Stimulated activated CD4-positive, alpha-beta T cell treated with anti-CD3 and anti-CD28 coated beads, Interleukin-15, amount 100 ng/mL, for 24 hours (primary cell): ENCODE measurements at regions not wholly inside any gene's neighbourhood (a gene's known extent, or its start where the extent isn't known, plus 50 kb on each side); places are given as distances from the start of the nearest gene placed in this dataset.

ENCODE experiments used
- DNase-seq: peaks from one replicate; pipeline ENCODE4 v3.0.0-alpha.2; 2020

DNA sequence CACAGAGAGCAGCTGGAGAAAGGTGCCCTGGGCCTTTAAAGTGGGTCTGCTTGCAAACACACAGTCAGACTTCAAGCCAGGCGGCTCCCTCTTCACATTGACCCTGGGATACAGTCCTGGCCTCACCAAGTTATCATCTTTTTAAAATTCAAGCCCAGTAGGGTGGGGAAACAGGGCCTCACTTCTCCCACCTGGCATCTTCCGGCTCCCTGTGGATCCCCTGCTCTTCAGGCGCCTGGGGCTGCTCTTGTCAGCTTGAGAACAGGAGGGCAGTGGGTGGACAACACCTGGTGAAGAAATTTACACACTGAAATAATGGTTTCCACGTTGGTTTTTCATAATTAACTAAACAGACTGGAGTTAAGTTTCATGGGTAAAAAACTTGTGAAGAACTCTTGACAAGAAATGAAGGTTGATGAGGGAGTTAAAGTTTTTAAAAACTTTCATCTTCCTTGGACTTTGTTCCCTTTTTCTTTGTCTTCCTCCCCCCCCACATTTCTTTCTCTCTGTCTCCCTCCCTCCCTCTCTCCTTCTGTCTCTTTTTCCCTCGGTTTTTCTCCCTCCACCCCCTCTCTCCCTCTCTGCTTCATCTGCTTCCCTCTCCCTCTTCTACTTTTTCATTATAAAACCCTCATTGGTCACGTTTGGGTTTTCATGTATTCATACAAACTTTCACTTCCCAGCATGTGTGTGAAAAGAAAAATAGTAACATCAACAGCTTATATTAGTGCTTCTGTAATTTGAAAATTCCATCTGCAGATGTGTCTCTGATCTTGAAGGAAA lies 219.6 kb downstream of the DMRT2 start:
- DNase-seq = no peak

- no peak for DNase-seq
These were observed 221.2 kb downstream of the DMRT2 start for GRCh38 chr9:1271367-1271766.

GRCh38 chr9:1271786-1272185 lies 221.6 kb downstream of the DMRT2 start:
- no peak for DNase-seq

DNA sequence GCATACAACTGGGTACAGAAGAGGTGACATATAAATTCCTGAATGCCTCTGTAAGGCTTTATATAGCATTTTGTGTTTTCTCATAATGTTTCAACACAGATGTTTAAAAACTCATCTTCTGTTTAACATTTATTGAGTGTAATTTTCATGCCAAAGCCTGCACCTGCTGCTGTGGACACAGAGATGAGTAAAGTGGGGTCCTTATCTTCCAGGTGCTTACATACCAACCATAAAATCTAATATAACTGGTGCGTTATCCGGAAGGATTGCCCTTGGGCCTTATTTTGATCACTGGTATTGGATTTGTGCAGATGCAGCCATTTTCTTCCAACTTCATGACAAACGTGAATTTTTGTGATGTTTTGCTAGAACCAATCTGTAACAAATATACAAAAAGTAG lies 222.3 kb downstream of the DMRT2 start:
- DNase-seq = no peak

DNA sequence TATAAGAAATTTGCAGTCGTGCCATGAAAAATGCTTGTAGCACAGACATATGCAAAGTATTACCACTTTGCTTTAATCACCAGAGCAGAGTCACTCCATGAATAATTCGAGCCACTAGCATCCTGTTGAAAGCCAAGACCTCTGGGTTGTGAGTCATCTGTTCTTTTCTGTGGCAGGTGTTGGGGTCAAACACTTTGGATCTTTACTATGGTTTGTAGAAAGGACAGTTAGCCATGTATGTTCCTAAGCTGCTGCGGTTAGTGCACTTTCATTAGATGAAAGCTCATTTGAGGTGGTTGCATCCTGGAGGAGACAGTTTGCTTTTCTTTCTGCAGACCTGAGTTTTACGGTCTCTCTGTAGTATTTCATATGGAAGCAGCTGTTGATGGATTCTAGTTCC lies 223.7 kb downstream of the DMRT2 start:
- no peak for DNase-seq

DNA sequence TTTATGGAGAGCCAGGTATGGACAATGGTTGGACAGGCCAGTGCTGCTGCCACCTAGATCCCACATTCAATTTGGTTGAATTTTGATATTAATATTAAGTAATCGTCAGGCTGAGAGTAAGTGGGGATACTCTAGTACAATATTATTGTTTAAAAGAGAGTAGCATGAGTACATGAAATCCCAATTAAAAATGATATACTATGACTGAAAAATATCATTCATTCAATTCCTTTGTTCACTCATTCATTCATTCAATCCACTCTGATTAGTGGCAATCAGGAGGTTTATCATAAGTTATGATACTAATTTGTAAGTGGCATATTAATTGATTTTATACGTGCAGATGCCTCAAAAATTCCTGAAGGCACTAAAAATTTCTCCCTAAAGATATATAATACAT lies 224.2 kb downstream of the DMRT2 start:
- no peak for DNase-seq

DNA sequence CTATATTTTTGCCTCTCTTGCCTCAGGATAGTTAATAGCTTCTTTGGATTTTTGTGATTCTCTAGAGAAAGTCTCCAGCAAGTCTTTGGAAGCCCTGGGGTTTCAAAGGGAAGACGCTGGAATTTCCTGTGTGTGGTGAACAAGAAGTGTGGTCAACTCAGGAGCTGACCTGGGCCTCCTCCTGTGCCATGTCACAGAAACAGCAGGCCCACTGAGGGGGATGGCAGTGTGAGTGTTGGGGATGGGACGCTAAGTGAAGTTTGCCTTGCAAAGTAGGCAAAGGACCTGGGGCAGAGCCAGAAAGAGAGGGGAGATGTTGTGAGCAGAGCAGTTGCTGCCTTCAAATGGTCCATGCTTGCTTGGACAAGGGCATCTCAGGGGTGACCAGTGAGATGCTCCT lies 226.3 kb downstream of the DMRT2 start:
- no peak for DNase-seq

DNA sequence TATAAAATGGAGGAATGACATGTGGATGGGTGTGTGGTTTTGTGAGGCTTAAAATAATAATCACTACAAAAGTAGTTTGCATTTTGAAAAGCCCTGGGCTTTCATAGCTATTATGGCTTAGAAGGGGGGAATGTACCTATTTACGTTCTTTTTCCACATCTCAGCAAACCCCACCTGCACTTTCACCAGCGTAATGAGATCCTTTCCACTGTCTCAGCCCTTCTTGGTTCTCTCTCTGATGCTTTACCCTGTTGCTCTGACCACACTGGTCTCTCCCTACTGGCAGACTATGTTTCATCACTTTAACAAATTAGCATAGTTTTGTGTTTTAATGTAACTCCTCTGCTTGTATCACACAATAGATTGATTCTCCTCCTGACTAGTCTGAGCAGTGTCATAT lies 234.6 kb downstream of the DMRT2 start:
- no peak for DNase-seq

GRCh38 chr9:1285526-1285925 lies 235.4 kb downstream of the DMRT2 start:
- DNase-seq = no peak

DNA sequence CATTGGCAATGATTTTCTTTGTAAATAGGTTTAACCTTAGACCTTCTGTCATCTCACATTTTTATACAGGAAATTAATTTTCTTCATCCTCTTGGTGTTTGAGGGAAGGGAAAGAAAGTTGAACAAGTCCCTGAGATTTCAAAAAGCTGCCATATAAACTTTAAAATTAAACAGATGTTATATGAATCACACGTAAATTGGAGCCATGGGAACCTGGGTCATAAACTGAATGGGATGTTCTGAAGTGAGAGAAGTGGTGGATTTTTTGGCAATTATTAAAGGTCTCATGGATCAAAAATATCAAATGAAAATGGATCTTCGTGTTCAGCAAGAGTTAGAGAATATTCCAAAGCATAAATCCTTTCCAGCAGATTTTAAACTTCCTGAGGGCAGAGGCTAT lies 242.2 kb downstream of the DMRT2 start:
- DNase-seq = no peak

DNA sequence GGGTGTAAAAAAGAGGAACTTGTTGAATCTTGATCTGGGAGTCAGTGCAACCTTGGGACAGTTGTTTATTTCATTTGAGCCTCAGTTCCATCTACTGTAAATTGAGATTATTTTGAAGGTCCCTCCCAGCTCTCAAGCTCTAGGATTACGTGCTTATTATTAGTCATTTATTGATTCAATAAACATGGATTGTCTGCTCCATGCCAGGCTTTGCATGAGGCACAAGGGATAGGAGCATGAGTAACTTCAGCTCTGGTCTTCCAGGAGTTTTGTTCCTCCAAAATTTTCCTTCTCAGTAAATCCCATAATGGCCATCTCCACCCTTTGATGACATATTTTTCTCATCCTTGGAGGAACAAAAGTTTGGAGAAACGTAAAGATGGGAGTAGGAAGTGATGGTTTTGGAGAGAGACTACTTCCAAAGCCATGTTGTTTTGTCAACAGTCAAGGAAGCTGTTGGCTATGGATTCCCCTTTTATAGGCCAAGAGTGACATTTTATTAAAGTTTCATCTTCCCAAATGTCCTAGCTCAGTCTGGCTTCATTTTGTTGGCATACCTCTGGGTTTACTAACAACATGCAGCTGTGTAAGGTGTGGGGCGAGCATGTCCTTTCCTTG lies 244.6 kb downstream of the DMRT2 start:
- no peak for DNase-seq

GRCh38 chr9:1296331-1296730 lies 246.2 kb downstream of the DMRT2 start:
- no peak for DNase-seq

GRCh38 chr9:1298046-1298445 lies 247.9 kb downstream of the DMRT2 start:
- DNase-seq = no peak

DNA sequence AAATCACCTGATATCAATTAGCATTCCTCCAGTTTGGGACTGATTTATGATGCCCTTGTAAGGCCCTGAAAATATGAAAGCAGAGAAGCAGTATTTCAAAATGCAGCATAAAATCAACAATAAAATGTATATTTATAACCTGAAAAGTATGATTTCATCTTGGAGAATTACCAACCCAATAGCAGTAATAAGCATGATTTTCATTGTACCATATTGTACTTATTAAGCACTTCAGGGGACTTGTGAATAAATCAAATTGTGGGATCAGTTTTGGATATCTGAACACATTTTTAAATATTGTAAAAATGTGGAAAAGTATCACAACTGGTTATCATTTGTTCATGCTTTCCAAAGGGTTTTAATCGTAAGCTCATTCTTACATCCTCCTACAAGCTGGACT lies 250.8 kb downstream of the DMRT2 start:
- DNase-seq = no peak

- no peak for DNase-seq
These were observed 253.8 kb downstream of the DMRT2 start for GRCh38 chr9:1303932-1304331.

DNA sequence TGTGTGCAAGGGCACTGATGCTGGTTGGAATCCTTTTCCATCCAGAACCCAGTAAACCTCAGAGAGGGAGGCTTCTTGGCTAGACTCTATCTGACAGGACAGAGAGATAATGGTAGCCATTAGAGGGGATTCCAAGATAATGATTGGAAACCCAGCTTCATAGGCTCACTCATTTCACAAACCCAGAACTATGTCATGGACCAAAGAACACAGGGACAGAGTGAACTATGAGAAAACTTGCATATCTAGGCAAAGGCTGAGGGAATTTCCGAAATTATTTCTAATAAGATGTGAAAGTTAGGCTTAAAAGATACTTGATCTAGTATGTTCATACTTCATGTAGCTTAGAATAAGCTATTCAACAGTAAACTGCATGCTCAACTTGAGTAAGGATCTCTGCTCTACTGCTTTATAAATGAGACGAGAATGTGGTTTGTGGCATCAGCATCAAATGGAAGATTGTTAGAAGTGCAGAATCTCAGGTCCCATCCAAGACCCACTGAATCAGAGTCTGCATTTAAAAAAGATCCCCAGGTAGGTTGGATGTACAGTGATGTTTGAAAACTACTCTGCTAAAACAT lies 261.4 kb downstream of the DMRT2 start:
- no peak for DNase-seq

DNA sequence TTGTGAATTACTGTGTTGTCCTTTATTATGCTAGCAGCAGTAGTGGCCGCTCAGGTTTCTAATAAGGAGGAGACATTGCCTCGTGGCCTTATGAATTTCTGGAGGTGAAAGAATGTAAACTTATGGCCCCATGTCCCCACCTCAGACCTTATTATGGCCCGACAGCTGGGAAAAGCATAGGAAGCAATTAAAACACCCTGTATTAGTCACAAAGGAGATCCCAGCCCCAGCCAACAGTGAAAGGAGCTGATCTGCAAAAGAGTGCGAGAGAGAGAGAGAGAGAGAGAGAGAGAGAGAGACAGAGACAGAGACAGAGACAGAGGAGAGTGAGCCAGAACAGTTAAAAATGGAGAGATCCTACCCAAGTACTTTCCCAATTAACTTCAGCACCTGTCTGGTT lies 269.3 kb downstream of the DMRT2 start:
- DNase-seq = no peak

DNA sequence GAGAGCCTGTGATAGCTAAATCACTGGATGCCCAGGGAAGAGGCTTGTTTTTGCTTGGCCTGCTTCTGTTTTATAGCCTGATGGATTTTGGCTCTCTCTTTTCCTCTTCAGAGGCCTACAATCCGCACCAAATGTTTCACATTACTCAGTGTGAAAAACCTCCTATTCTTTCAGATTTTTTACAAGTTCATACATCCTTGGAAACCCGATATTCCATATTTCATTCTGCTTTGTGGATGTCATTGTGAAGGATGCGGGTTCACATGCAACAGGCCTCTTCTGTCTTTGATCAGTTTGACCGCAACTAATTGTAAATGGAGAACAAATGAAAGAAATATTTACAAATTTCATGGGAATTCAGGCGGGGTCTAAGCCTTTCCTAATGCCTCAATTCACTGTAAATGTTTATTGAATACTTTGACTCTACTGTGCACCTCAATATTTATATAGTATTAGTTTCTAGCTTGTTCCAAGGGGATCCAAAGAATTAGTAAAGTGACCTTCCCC lies 269.9 kb downstream of the DMRT2 start:
- DNase-seq = no peak

DNA sequence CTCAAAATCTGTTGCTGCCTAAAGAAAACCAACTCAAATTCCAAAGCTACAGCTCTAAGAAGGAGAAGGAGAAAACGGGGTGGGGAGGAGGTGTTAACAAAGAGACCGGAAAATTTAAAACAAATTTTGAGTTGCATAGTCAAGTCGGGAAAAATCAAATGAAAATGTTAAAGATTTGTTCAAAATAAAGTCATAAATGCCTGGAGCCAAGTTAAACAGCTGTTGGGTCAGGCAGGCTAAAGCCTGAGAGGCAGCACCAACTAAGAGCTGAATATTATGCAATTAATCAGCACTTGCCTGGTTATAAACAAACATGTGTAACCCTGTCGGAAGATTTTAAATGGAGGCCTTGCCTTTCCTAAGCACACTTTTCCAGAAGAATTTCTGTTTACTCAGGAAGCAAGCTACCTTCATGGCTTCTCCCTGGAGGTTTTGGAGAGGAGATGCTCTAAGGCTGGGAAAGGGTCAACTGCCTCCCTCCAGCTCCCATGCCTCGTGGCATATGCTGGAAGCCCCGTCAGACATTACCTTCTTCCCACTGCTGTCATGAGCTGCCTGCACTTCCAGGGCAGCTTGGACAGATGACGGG lies 270.5 kb downstream of the DMRT2 start:
- DNase-seq = no peak

DNA sequence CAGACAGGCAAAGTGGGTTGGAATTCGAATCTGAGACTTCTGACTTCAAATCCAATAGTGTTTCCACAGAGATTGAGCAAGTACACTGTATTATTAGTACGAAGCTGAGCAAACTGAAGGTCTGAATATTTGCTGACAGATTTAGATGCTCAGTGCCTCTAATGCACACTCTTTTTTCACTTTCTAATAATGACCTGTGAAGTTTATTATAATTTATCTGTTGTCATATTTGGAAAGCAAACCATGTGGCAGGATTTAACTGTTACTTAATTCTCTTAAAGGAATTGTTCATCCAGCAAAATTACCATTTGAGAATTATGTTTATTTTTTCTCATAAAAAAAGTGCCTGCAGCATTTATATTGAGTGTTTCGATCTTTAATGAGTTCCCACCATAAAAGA lies 277.3 kb downstream of the DMRT2 start:
- DNase-seq = no peak

GRCh38 chr9:1328341-1328740 lies 278.2 kb downstream of the DMRT2 start:
- DNase-seq = no peak

DNA sequence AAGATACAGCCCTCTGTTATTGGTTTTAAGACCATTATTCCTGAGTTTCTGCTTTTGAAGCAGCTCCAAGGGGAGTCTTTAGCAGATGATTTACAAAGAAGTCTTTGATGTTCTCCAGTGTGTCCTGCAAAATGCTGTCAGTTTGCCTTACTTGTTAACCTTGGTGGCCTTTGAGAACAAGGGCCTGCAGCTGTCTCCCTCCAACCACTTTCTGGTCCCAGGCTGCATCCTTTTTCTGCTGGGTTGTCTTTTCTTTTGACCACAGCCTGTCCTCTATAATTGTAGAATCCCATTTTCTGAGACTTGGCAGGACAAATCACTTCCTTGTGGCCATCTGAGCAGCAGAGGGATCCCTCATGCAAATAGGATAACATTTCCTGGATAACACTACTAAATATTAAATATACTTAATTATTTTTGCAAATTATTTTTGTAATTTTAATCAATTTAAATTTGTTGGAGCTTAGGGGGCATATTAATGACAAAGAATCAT lies 281.4 kb downstream of the DMRT2 start:
- DNase-seq = no peak

DNA sequence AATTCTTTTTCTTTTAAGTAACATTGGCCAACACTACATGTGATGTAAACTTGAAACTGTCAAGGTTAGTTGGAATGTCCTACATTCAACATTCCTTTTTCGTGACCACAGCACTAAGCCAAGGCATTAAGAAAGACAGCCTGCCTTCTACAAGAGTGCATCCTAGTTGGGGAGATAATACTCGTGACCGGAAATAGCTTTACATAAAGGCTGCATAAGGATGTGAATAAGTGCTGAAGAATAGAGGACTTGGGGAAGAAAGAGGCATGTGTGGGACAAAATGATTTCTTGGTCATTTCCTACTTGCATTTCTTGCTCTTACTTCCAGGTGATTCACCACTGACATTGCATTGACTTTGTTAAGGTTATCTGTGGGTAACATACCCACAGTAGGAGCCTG lies 282.0 kb downstream of the DMRT2 start:
- DNase-seq = no peak

GRCh38 chr9:1335174-1335573 lies 285.0 kb downstream of the DMRT2 start:
- no peak for DNase-seq
